SU-DHL-6 (cell line): ENCODE measurements at regions not wholly inside any gene's neighbourhood (a gene's known extent, or its start where the extent isn't known, plus 50 kb on each side); places are given as distances from the start of the nearest gene placed in this dataset.

Source experiments
- H2AFZ ChIP-seq: fragments of 200-600 bp; sonication (generic); 2 replicates; pipeline ENCODE4 v1.6.1; 2014; ENCODE audit warnings: low read depth, mild to moderate bottlenecking, moderate library complexity, mixed read lengths, antibody characterized with exemption, low read length; ENCODE audit not compliant: severe bottlenecking
- H3F3A ChIP-seq: fragments of 200-600 bp; shearing (Covaris generic); 2 replicates; pipeline ENCODE4 v1.6.0; 2016; ENCODE audit warnings: antibody characterized with exemption, mild to moderate bottlenecking; ENCODE audit not compliant: insufficient read depth
- H3K27ac ChIP-seq: fragments of 200-600 bp; sonication (generic); 2 replicates; pipeline ENCODE4 v1.5.1; 2016; ENCODE audit warnings: low read depth, mild to moderate bottlenecking, low read length, moderate library complexity, mixed read lengths
- H3K27me3 ChIP-seq: fragments of 200-600 bp; sonication (generic), shearing (Covaris generic); 2 replicates; pipeline ENCODE4 v1.6.0; 2014; ENCODE audit warnings: mild to moderate bottlenecking, low read length
- H3K36me3 ChIP-seq: fragments of 200-600 bp; sonication (generic); 2 replicates; pipeline ENCODE4 v1.6.1; 2014; ENCODE audit warnings: mild to moderate bottlenecking, low read length, mixed read lengths
- H3K4me2 ChIP-seq: fragments of 300-600, 200-600 bp; shearing (Covaris generic), sonication (generic); 2 replicates; pipeline ENCODE4 v1.6.0; 2014; ENCODE audit warnings: low read length, low read depth, mild to moderate bottlenecking; ENCODE audit not compliant: poor library complexity, severe bottlenecking
- H3K4me3 ChIP-seq: fragments of 200-600 bp; sonication (generic); 2 replicates; pipeline ENCODE4 v1.5.1; 2014; ENCODE audit warnings: antibody characterized with exemption, low read length, mild to moderate bottlenecking, mixed read lengths; ENCODE audit not compliant: insufficient read depth, poor library complexity, severe bottlenecking
- H3K79me2 ChIP-seq: fragments of 200-600 bp; sonication (generic); 2 replicates; pipeline ENCODE4 v1.6.1; 2014; ENCODE audit warnings: mild to moderate bottlenecking, low read length, moderate library complexity; ENCODE audit not compliant: insufficient read depth
- H3K9ac ChIP-seq: fragments of 200-600 bp; sonication (generic); 2 replicates; pipeline ENCODE4 v1.7.0; 2014; ENCODE audit warnings: mild to moderate bottlenecking, low read length
- H3K9me2 ChIP-seq: fragments of 200-600 bp; sonication (generic); replicated peaks from 2 replicates; pipeline ENCODE4 v1.6.1; 2014; ENCODE audit warnings: low read length; ENCODE audit not compliant: insufficient read depth
- H3K9me3 ChIP-seq: fragments of 200-600 bp; sonication (generic); 2 replicates; pipeline ENCODE4 v1.6.1; 2014; ENCODE audit warnings: low read length, mixed read lengths; ENCODE audit not compliant: insufficient read depth
- H4K20me1 ChIP-seq: fragments of 200-600 bp; sonication (generic); 2 replicates; pipeline ENCODE4 v1.6.1; 2014; ENCODE audit warnings: low read depth, mild to moderate bottlenecking, antibody characterized with exemption, low read length, moderate library complexity, mixed read lengths
- CTCF ChIP-seq: fragments of 200-600 bp; sonication (generic); IDR thresholded peaks from one replicate; pipeline ENCODE4 v1.5.1; 2017; ENCODE audit warnings: antibody characterized with exemption, mild to moderate bottlenecking, low read length, moderate library complexity; ENCODE audit not compliant: insufficient read depth, poor library complexity, severe bottlenecking
- EZH2phosphoT487 ChIP-seq: fragments of 200-600 bp; sonication (generic), shearing (Covaris generic); conservative IDR thresholded peaks from 2 replicates; pipeline ENCODE4 v1.6.1; 2018; ENCODE audit warnings: mild to moderate bottlenecking, antibody characterized with exemption, low read length, moderate library complexity, mixed read lengths

GRCh38 chr3:177525414-177525813, 328.1 kb upstream of the TBL1XR1 start:
- Histone ChIP-seq H2AFZ (no peak overlapping the region), H3K9me3 (no peaks in the 10 kb centered on the region), H3K36me3 (no peaks in the 10 kb centered on the region), H3F3A (no peaks in the 10 kb centered on the region), H3K79me2 (no peaks in the 10 kb centered on the region), H3K4me2 (no peak overlapping the region), H3K9ac (no peak overlapping the region), H3K4me3 (no peak overlapping the region), H4K20me1 (no peaks in the 10 kb centered on the region), H3K9me2 (no peaks in the 10 kb centered on the region), H3K27me3 (no peaks in the 10 kb centered on the region), H3K27ac (no peak overlapping the region)
- no peak for TF ChIP-seq CTCF
- TF ChIP-seq EZH2phosphoT487: no peak

GRCh38 chr3:177525987-177526712, 328.9 kb upstream of the TBL1XR1 start:
- Histone ChIP-seq H3K4me3 (no peak overlapping the region), H3K27me3 (no peaks in the 10 kb centered on the region)

GRCh38 chr3:177527182-177527581, 329.9 kb upstream of the TBL1XR1 start:
- H3K9me3 ChIP-seq: no peaks in the 10 kb centered on the region
- no peaks in the 10 kb centered on the region for H3K9me2 ChIP-seq
- TF ChIP-seq CTCF: no peak
- no peak for TF ChIP-seq EZH2phosphoT487
- H4K20me1 ChIP-seq: no peaks in the 10 kb centered on the region
- no peak overlapping the region for H3K27ac ChIP-seq
- H3K79me2 ChIP-seq: no peaks in the 10 kb centered on the region
- no peaks in the 10 kb centered on the region for H3F3A ChIP-seq
- no peak overlapping the region for H3K4me3 ChIP-seq
- no peaks in the 10 kb centered on the region for H3K27me3 ChIP-seq
- no peak overlapping the region for H3K4me2 ChIP-seq
- no peaks in the 10 kb centered on the region for H3K36me3 ChIP-seq
- H2AFZ ChIP-seq: no peak overlapping the region
- no peak overlapping the region for H3K9ac ChIP-seq

More at GRCh38 chr3:177525987-177526712, 328.9 kb upstream of the TBL1XR1 start:
- no peaks in the 10 kb centered on the region for H3K9me2 ChIP-seq
- no peak overlapping the region for H3K27ac ChIP-seq
- H2AFZ ChIP-seq: no peak overlapping the region
- no peak overlapping the region for H3K4me2 ChIP-seq
- no peak for TF ChIP-seq CTCF
- TF ChIP-seq EZH2phosphoT487: no peak
- H3K9ac ChIP-seq: no peak overlapping the region
- H3K9me3 ChIP-seq: no peaks in the 10 kb centered on the region
- H3K79me2 ChIP-seq: no peaks in the 10 kb centered on the region
- H4K20me1 ChIP-seq: no peaks in the 10 kb centered on the region
- H3F3A ChIP-seq: no peaks in the 10 kb centered on the region
- no peaks in the 10 kb centered on the region for H3K36me3 ChIP-seq
